Upper lobe of left lung (tissue), 6 donors: ENCODE measurements at regions not wholly inside any gene's neighbourhood (a gene's known extent, or its start where the extent isn't known, plus 50 kb on each side); places are given as distances from the start of the nearest gene placed in this dataset.

ENCODE experiments used
- ATAC-seq, 2 donors: fragments of 200-7000 bp; cut with Tn5 transposase; one replicate each; pipeline ENCODE4 v1.9.1; 2022; ENCODE audit warnings: mild to moderate bottlenecking in 2 of 2, moderate library complexity in 2 of 2; ENCODE audit not compliant: low FRiP score in 2 of 2
- DNase-seq, 2 donors: peaks; one replicate each; pipeline ENCODE4 v3.0.0-alpha.2; 2019 to 2020
- H3K27ac ChIP-seq, 4 donors: fragments of 200-600 bp; sonication (generic); one replicate each; pipeline ENCODE4 v1.5.1; 2016 to 2019
- H3K27me3 ChIP-seq, 4 donors: fragments of 200-600 bp; sonication (generic); one replicate each; pipeline ENCODE4 v1.5.1; 2017 to 2019
- H3K36me3 ChIP-seq, 4 donors: fragments of 200-600 bp; sonication (generic); one replicate each; pipeline ENCODE4 v1.5.1; 2016 to 2019
- H3K4me1 ChIP-seq, 4 donors: fragments of 200-600 bp; sonication (generic); one replicate each; pipeline ENCODE4 v1.5.1; 2018 to 2019
- H3K4me3 ChIP-seq, 4 donors: fragments of 200-600 bp; sonication (generic); one replicate each; pipeline ENCODE4 v1.5.1; 2017 to 2019; ENCODE audit warnings: mild to moderate bottlenecking in 2 of 4, moderate library complexity in 1 of 4
- H3K9me3 ChIP-seq, 4 donors: fragments of 200-600 bp; sonication (generic); one replicate each; pipeline ENCODE4 v1.5.1; 2018 to 2019
- CTCF ChIP-seq, 6 experiments: fragments of 450-650 bp in 4 of 6; fragments of 200-600 bp in 2 of 6; sonication (generic) in 2 of 6; IDR thresholded peaks; one replicate each; pipeline ENCODE4 v1.5.1; 2016 to 2019; ENCODE audit warnings: antibody characterized with exemption in 6 of 6
- EP300 ChIP-seq, 4 donors: sonication (generic); formaldehyde crosslinking; IDR thresholded peaks; one replicate each; pipeline ENCODE4 v1.5.1; 2017; ENCODE audit warnings: antibody characterized with exemption in 4 of 4, control low read depth in 2 of 4
- POLR2A ChIP-seq, 4 donors: fragments of 450-650 bp; IDR thresholded peaks; one replicate each; pipeline ENCODE4 v1.5.1; 2016 to 2017; ENCODE audit warnings: antibody characterized with exemption in 4 of 4, mild to moderate bottlenecking in 2 of 4
- POLR2AphosphoS5 ChIP-seq, 2 donors: sonication (generic); formaldehyde crosslinking; IDR thresholded peaks; one replicate each; pipeline ENCODE4 v1.5.1; 2017; ENCODE audit warnings: antibody characterized with exemption in 2 of 2
- WGBS, 2 donors: methylation state at CpG; one replicate each; pipeline ENCODE4 v1.1.5; 2017 to 2018; 5-methylcytosine and 5-hydroxymethylcytosine counted together
- donor health status: DM: no; HTN: no; CAD: no; lungs with moderate emphysema.
- donor health status: DM: no; HTN: yes; CAD: no; lungs with severe emphysema.

GRCh38 chr12:19572920-19573558 lies 133.7 kb downstream of the AEBP2 start:
- peak in 1 of 2 donors; percentile 10 for ATAC-seq
- H3K27ac ChIP-seq, result no peak overlapping the region
- no peaks in the 10 kb centered on the region for H3K27me3 ChIP-seq
- H3K4me1 ChIP-seq, result peaks cover 10 to 16% (median 12%) of the 10 kb centered on the region in 4 donors
- H3K4me3 ChIP-seq, result no peak overlapping the region
- no peaks in the 10 kb centered on the region for H3K9me3 ChIP-seq
- TF ChIP-seq EP300 (IDR thresholded peaks at IDR 0.05), result no peak
- no peak for TF ChIP-seq POLR2A (IDR thresholded peaks at IDR 0.05)
- peak in 3 of 6 experiments; percentile 17 to 29 (median 18) for TF ChIP-seq CTCF (IDR thresholded peaks at IDR 0.05)
- no peak for TF ChIP-seq POLR2AphosphoS5 (IDR thresholded peaks at IDR 0.05)
- no peaks in the 10 kb centered on the region for H3K36me3 ChIP-seq
- DNase-seq, result peak in 1 of 2 donors; percentile 34
- WGBS, 2 donors, result 71 to 83% methylated on average over 9 to 16 of the region's 16 CpGs

GRCh38 chr12:19573866-19574265 lies 134.6 kb downstream of the AEBP2 start:
- no peak overlapping the region for H3K4me3 ChIP-seq
- no peak for DNase-seq
- ATAC-seq, result peak in 1 of 2 donors; percentile 6
- WGBS, 2 donors, result 94 to 100% methylated on average over 5 to 9 of the region's 11 CpGs
- no peaks in the 10 kb centered on the region for H3K36me3 ChIP-seq
- no peak for TF ChIP-seq CTCF (IDR thresholded peaks at IDR 0.05)
- TF ChIP-seq POLR2A (IDR thresholded peaks at IDR 0.05), result no peak
- TF ChIP-seq EP300 (IDR thresholded peaks at IDR 0.05), result no peak
- TF ChIP-seq POLR2AphosphoS5 (IDR thresholded peaks at IDR 0.05), result no peak
- H3K27ac ChIP-seq, result no peak overlapping the region
- peaks cover 10 to 16% (median 12%) of the 10 kb centered on the region in 4 donors for H3K4me1 ChIP-seq
- no peaks in the 10 kb centered on the region for H3K9me3 ChIP-seq
- no peaks in the 10 kb centered on the region for H3K27me3 ChIP-seq

- TF ChIP-seq POLR2AphosphoS5 (IDR thresholded peaks at IDR 0.05) (no peak), POLR2A (IDR thresholded peaks at IDR 0.05) (no peak), CTCF (IDR thresholded peaks at IDR 0.05) (no peak), EP300 (IDR thresholded peaks at IDR 0.05) (no peak)
- DNase-seq (no peak), ATAC-seq (no peak)
- Histone ChIP-seq H3K27ac (peak overlapping the region in 2 of 4 donors; percentile 4 to 5), H3K9me3 (no peaks in the 10 kb centered on the region), H3K4me1 (peaks cover 10 to 16% (median 12%) of the 10 kb centered on the region in 4 donors), H3K4me3 (no peak overlapping the region), H3K27me3 (no peaks in the 10 kb centered on the region), H3K36me3 (no peaks in the 10 kb centered on the region)
Observed at GRCh38 chr12:19574601-19575000, 135.3 kb downstream of the AEBP2 start.

- no peaks in the 10 kb centered on the region for H3K36me3 ChIP-seq
- H3K4me3 ChIP-seq, result no peak overlapping the region
- 37 to 38% methylated on average over 4 to 5 of the region's 5 CpGs for WGBS, 2 donors
- TF ChIP-seq POLR2A (IDR thresholded peaks at IDR 0.05), result no peak
- TF ChIP-seq EP300 (IDR thresholded peaks at IDR 0.05), result peak in 2 of 4 donors; percentile 29 to 67
- peak in 1 of 2 donors; percentile 58 for TF ChIP-seq POLR2AphosphoS5 (IDR thresholded peaks at IDR 0.05)
- no peak for TF ChIP-seq CTCF (IDR thresholded peaks at IDR 0.05)
- H3K27me3 ChIP-seq, result no peaks in the 10 kb centered on the region
- DNase-seq, result peak in 1 of 2 donors; percentile 57
- H3K27ac ChIP-seq, result peak overlapping the region in 3 of 4 donors; percentile 2 to 70 (median 4)
- H3K9me3 ChIP-seq, result no peaks in the 10 kb centered on the region
- peak in 1 of 2 donors; percentile 40 for ATAC-seq
- peaks cover 10 to 16% (median 12%) of the 10 kb centered on the region in 4 donors for H3K4me1 ChIP-seq
Observed at GRCh38 chr12:19575337-19576243, 136.3 kb downstream of the AEBP2 start.
